Adrenal gland (tissue), 5 donors: ENCODE measurements at regions not wholly inside any gene's neighbourhood (a gene's known extent, or its start where the extent isn't known, plus 50 kb on each side); places are given as distances from the start of the nearest gene placed in this dataset.

Experiments used
- CTCF ChIP-seq, 6 experiments: fragments of 450-650 bp in 4 of 6; fragments of 200-600 bp in 2 of 6; sonication (generic) in 1 of 6; IDR thresholded peaks; 1 replicate in 5 of 6; 2 replicates in 1 of 6; pipeline versions ENCODE4 v1.5.1 to v1.8.0; 2016 to 2021; ENCODE audit warnings: antibody characterized with exemption in 6 of 6, mild to moderate bottlenecking in 2 of 6, moderate library complexity in 1 of 6
- POLR2A ChIP-seq, 2 donors: fragments of 450-650 bp; IDR thresholded peaks; one replicate each; pipeline ENCODE4 v1.6.1; 2017; ENCODE audit warnings: antibody characterized with exemption in 2 of 2, mild to moderate bottlenecking in 2 of 2, moderate library complexity in 1 of 2
- donor health status: DM: no; HTN: no; CAD: no.

DNA sequence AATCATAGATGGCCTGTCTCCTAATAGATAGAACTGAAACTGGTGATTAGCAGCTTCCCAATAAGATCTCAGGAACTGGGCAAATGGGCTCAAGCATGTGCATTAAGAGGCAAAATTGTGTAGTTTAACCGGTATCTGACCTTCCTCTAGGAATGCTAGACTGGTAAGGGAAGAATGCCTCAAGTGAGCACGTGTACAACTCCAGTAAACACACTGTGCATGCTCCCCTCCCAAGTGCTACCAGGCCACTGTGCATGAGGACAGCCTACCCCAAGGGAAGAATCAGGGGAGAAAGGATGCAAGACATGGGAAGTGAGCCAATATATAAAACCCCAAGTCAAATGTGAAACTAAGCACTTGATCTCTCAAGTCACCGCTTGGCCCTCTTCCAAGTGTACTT lies 1157.4 kb upstream of the CDH18 start:
- TF ChIP-seq CTCF (IDR thresholded peaks at IDR 0.05) (no peak), POLR2A (IDR thresholded peaks at IDR 0.05) (no peak)
